ENCODE measurements at regions not wholly inside any gene's neighbourhood (a gene's known extent, or its start where the extent isn't known, plus 50 kb on each side); places are given as distances from the start of the nearest gene placed in this dataset.

GRCh38 chr21:16169779-16170178 lies 440.0 kb downstream of the USP25 start:
- no peaks in the 10 kb centered on the region for H3K36me3 Mint-ChIP-seq
- no peaks in the 10 kb centered on the region for H3K27me3 Mint-ChIP-seq
- no peak overlapping the region for H3K27ac Mint-ChIP-seq
- TF ChIP-seq CTCF (conservative IDR thresholded peaks at IDR 0.05), result no peak
- no peaks in the 10 kb centered on the region for H3K9me3 Mint-ChIP-seq
- no peak overlapping the region for H3K4me3 Mint-ChIP-seq
- peaks cover 9% of the 10 kb centered on the region for H3K4me1 Mint-ChIP-seq (ENCODE audit: unreplicated experiment)
- no peak for DNase-seq (ENCODE audit: extremely low spot score, unreplicated experiment)

- TF ChIP-seq CTCF (conservative IDR thresholded peaks at IDR 0.05), result no peak
- peaks cover 21% of the 10 kb centered on the region for H3K4me1 Mint-ChIP-seq (ENCODE audit: unreplicated experiment)
- no peak overlapping the region for H3K4me3 Mint-ChIP-seq
- H3K36me3 Mint-ChIP-seq, result no peaks in the 10 kb centered on the region
- no peak for DNase-seq (ENCODE audit: extremely low spot score, unreplicated experiment)
- H3K27me3 Mint-ChIP-seq, result no peaks in the 10 kb centered on the region
- no peak overlapping the region for H3K27ac Mint-ChIP-seq
- H3K9me3 Mint-ChIP-seq, result no peaks in the 10 kb centered on the region
Observed at GRCh38 chr21:16176570-16176969, 446.8 kb downstream of the USP25 start.

GRCh38 chr21:16177532-16177931 lies 447.8 kb downstream of the USP25 start:
- no peaks in the 10 kb centered on the region for H3K27me3 Mint-ChIP-seq
- no peak overlapping the region for H3K27ac Mint-ChIP-seq
- no peak overlapping the region for H3K4me3 Mint-ChIP-seq
- no peak for DNase-seq (ENCODE audit: extremely low spot score, unreplicated experiment)
- H3K4me1 Mint-ChIP-seq (ENCODE audit: unreplicated experiment), result peaks cover 21% of the 10 kb centered on the region
- no peaks in the 10 kb centered on the region for H3K36me3 Mint-ChIP-seq
- TF ChIP-seq CTCF (conservative IDR thresholded peaks at IDR 0.05), result no peak
- H3K9me3 Mint-ChIP-seq, result no peaks in the 10 kb centered on the region

DNA sequence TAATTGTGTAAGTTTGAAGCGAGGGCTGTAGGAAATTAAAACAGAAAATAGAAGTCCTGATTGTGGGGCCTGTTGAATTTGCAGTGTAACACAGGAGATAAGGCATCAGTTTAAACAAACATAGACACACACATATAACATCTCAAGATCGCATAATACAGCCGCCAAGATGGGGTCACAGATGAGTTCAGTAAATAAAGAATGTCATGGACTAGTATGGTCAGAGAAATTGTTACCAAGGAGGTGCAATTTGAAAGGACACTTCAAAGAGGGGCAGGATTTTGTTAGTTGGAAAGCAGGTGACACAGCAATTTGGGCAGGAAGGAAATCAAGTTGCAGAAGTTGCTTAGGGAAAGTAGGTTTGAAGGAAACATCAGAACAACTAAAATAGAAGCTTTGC lies 450.0 kb downstream of the USP25 start:
- Mint-ChIP-seq H3K4me3 (no peak overlapping the region), H3K27me3 (no peaks in the 10 kb centered on the region), H3K27ac (peak overlapping the region; percentile 8), H3K9me3 (no peaks in the 10 kb centered on the region), H3K4me1 (ENCODE audit: unreplicated experiment) (peaks cover 21% of the 10 kb centered on the region), H3K36me3 (no peaks in the 10 kb centered on the region)
- TF ChIP-seq CTCF (conservative IDR thresholded peaks at IDR 0.05), result no peak
- DNase-seq (ENCODE audit: extremely low spot score, unreplicated experiment), result no peak

DNA sequence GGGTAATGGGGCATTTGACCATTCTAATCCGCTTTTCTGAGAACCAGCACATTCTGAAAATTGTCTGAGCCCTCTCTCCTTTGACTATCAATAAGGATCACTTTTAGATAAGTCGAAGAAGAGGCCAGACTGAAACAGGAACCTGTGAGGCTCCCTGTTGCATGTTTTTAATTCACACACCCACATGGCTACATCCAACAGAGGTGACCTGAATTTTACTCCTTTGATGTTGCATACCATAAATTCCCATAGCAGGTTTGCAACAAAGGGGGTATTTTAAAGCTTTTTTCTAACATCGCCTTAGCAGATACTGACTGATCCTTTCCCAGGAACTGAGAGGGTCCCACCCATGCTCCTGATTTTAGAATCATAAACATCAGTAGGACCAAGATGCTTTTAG lies 450.8 kb downstream of the USP25 start:
- Mint-ChIP-seq H3K9me3 (no peaks in the 10 kb centered on the region), H3K4me3 (peak overlapping the region; percentile 33), H3K27me3 (no peaks in the 10 kb centered on the region), H3K36me3 (no peaks in the 10 kb centered on the region), H3K27ac (peak overlapping the region; percentile 56), H3K4me1 (ENCODE audit: unreplicated experiment) (peaks cover 24% of the 10 kb centered on the region)
- DNase-seq (ENCODE audit: extremely low spot score, unreplicated experiment), result no peak
- no peak for TF ChIP-seq CTCF (conservative IDR thresholded peaks at IDR 0.05)

- DNase-seq (ENCODE audit: extremely low spot score, unreplicated experiment), result no peak
- H3K9me3 Mint-ChIP-seq, result no peaks in the 10 kb centered on the region
- H3K4me1 Mint-ChIP-seq (ENCODE audit: unreplicated experiment), result peaks cover 24% of the 10 kb centered on the region
- peak overlapping the region; percentile 33 for H3K4me3 Mint-ChIP-seq
- no peak for TF ChIP-seq CTCF (conservative IDR thresholded peaks at IDR 0.05)
- H3K27me3 Mint-ChIP-seq, result no peaks in the 10 kb centered on the region
- no peaks in the 10 kb centered on the region for H3K36me3 Mint-ChIP-seq
- H3K27ac Mint-ChIP-seq, result peak overlapping the region; percentile 56
Observed at GRCh38 chr21:16181018-16181417, 451.2 kb downstream of the USP25 start.

Data from type B pancreatic cell (in vitro differentiated cells).